Activated CD4-positive, CD25-positive, alpha-beta regulatory T cell treated with anti-CD3 and anti-CD28 coated beads, Interleukin-2, amount 50 U/mL, for 24 hours (primary cell): ENCODE measurements at regions not wholly inside any gene's neighbourhood (a gene's known extent, or its start where the extent isn't known, plus 50 kb on each side); places are given as distances from the start of the nearest gene placed in this dataset.

Experiments used
- ATAC-seq, 2 donors: fragments of 150-1000 bp; cut with Tn5 transposase; one replicate each; pipeline ENCODE4 v1.10.0; 2021; ENCODE audit warnings: mild to moderate bottlenecking in 1 of 2, moderate library complexity in 1 of 2

GRCh38 chr7:33757563-33758165, 147.7 kb upstream of the BMPER start:
- ATAC-seq, result no peak

GRCh38 chr7:33760146-33760545, 145.2 kb upstream of the BMPER start:
- ATAC-seq, result no peak

DNA sequence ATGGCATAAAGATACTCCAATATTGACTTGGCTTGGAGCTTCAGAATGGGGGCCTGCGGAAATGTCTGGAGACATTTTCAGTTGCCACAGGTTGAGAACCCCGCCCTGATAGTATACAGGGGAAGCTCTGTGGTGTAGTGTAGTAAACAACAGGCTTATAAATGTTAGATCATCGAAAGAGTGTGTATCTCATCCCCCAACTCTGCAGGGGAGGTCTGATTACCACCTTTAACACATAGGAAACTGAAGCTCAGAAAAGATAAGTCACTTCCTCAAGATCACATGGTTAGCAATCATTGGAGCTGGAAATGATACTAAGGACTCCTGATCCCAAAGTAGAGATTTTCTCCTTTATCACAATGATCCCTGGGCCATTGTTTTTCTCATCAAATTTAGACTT, 144.5 kb upstream of the BMPER start:
- no peak for ATAC-seq

GRCh38 chr7:33761449-33762080, 143.8 kb upstream of the BMPER start:
- no peak for ATAC-seq

DNA sequence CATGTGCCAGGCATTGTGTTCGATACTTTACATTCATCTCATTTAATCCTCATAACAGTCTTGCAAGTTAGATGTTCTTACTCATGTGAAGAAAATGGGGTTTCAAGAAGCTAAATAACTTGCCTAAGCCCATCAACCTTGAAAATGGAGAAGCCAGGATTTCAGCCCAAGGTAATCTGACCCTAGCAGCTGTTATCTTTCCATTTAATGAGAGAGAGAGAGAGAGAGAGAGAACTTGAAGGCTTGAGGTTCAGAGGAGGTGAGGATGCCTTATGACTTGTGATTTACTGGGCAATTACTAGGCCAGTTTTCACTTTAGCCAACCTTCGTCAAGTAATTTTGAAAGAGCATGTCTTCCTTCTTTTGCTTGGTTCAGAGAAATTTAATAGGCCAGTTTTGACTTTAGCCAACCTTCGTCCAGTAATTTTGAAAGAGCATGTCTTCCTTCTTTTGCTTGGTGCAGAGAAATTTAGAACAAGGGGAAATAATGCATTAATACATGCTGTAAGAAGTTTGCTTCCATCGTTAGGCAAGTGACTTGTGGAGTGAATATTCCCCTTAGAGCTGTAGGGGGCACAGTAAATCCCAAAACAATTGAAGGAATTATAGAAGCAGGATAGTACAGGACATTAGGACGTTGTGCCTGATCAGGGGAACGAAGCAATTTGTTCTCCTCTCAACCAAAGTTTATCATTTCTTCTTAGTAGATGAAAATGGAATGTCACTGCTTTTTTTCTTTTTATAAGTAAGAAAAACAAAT, 143.0 kb upstream of the BMPER start:
- ATAC-seq, result peak in 1 of 2 donors; percentile 30

GRCh38 chr7:33762911-33763306, 142.4 kb upstream of the BMPER start:
- no peak for ATAC-seq

- ATAC-seq, result no peak
Measured at GRCh38 chr7:33764752-33765451, 140.4 kb upstream of the BMPER start.

DNA sequence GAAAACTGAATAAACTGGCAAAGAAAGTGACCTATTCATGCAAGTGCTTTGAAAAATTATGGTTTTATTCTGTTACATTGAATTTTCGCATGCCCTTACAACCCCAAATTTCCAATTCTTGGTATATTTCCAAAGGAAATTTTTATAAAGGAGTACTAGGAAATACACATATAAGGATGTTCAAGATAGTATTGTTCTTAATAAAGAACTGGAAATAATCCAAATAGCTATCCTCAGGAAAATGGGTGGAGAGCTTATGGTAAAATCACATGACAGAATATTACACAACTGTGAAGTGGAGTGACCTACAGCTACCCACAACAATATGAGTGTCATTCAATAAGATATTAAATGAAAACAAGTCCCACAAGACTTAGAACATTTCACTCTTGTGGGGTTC, 138.9 kb upstream of the BMPER start:
- no peak for ATAC-seq

DNA sequence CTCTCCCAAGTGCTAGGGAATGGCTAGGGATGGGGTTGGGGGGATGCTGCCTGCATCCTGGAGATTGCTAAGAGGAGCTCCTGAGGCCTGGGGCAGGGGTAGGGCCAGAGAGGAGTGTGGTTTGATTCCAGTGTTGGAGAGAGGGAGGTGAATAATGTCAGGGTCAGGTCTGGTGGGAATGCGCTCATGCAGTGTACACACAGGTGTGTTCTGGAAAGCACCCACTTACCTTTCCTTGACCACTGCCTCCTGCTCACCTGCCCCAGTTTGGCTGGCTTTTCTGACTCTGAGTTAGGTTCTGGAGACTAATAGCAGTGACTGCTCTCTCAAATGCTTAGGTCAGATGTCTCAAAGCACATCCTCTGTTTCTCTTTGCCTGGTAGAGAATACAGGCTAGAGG, 135.4 kb upstream of the BMPER start:
- no peak for ATAC-seq

GRCh38 chr7:33770576-33770975, 134.8 kb upstream of the BMPER start:
- no peak for ATAC-seq

DNA sequence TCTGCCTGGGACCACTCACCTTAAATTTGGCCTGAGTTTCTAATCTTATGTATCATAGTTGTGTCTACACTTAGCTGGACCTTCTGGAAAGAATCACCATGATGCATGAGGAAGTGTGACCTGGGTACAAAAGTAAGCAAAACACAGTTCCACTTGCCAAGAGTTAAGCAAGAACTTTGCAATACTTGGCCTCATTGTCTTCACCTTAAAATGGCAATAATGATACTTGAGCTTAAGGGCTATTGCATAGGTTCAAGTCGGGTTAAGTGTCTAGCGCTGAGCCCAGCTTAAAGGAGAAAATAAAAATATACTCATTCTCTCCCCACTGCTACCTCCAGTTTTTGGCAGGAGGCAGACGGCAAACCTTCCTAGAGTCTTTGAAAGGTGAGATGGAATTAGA, 133.9 kb upstream of the BMPER start:
- ATAC-seq, result no peak

GRCh38 chr7:33773053-33773452, 132.3 kb upstream of the BMPER start:
- peak; percentile 27 to 32 for ATAC-seq

DNA sequence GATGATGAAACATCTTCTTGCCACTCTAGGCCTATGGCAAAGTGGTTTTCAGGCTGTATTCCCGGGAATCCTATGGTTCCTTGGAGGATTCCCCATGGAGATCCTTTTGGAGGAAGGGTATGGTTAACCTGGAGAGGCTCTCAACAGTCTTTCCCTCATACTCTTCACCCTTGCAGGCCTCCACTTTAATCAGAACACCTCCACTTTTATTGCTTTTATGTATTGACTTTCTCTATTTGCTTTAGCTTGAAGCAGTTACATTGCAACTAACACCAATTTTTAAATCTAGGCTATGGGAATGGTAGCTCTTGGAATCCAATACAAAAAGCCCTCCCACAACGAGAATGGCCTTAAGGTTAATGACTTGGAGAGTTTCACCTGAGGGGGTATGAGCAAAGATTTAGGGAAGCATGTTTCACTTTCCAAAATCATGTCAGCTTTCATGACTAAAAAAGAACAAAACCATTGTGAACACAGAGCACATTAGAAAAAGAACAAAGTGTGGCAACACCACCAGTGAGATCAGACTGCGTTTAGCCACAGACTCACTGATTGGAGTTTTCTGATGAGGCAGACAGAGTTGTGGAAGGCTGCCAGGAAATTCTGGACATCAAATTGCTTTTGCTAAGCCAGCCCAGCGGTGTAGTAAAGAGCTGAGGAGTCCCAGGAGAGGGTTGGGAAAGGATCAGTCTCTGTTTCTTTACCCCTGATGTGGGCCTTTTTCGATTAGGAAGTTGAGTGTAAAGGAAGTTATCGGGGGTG, 130.4 kb upstream of the BMPER start:
- no peak for ATAC-seq

DNA sequence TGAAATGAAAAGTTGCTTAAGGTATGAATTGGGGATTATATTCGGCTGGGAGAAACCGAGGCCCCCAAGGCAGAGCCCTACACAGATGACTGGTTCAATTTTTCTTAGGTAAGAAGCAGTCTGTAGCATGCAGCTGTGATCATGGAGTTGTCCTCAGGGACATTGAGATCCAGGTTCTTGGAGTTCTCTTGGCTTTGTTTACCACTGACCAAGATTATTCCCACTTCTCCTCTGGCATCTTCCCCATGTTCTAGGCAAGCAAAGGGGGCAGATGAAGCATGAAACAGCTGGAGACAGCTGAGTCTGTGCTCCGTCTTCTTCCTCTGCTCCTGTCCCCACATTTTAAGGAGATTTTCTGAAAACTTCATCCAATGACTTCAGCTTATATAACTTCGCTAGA, 129.5 kb upstream of the BMPER start:
- ATAC-seq, result no peak

DNA sequence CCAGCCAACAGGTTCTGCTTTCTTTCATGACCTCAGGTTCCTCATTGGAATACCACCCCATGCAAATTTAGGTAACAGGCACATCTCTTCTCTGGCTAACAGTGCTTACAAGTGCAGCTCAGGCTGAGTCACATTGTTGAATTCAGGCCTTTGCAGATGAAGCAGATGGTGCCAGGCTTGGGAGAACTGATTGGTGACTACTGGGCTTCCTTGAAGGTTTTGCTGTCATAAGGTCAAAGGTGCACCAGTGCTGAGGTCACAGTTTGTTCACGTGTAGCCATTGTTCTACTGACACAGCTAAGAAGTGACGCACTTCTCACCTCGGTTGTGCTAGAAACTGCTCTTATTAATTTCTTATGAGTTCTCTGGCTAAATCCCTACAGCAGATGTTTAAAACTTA, 128.6 kb upstream of the BMPER start:
- no peak for ATAC-seq

GRCh38 chr7:33778195-33778594, 127.1 kb upstream of the BMPER start:
- no peak for ATAC-seq

DNA sequence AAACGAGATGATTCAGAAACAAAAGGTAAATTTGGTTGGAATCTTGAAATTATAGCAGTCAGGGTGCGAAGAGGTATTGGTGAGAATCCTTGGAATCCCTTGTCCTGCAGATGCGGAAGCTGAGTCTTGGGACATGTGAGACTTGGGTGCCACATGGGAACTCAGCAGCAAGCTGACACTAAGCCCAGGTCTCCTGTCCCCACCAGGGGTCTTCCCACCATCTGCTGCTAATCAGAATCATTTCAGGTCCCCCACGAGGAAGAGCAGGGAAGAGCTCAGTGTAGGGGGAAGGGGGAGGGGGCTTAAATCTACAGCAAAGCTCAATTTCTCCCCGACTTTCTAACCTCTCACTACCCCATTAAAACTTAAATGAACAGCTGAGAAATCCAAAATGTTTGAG, 126.1 kb upstream of the BMPER start:
- ATAC-seq, result no peak

DNA sequence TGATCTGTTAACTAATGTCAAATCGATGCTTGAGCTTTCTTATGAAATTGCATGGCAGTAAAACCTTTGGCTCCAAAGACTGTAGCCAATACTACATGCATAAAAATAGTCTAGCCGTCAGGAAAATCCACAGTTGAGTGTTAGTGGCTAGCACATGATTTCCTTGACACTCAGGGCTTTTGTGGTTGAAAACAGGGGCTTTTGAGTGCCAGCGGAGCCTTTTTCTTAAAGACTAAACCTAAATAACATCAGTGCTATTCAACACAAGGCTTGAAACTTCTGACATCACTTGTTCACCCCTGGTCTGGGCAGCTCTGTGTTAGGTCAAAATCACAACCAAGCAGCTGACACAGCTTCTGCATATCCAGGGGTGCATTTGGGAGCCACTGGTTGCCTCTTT, 124.2 kb upstream of the BMPER start:
- ATAC-seq, result no peak

DNA sequence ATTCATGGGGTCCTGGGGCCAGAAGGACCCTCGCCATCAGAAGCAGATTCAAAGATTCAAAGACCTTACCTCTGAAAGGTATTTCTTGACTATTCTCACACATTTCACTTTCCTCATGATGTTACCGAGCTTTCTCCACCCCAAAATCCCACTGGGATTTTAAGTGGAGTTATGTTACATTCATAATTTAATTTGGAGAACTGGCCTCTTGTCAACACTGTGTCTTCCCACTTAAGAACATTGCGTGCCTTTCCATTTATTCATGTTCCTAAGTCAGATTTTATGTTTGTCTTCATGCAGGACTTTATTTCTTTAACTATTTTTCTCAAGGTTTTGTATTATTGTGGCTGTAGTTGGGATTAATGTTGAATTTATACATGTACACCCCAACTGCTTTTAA, 123.5 kb upstream of the BMPER start:
- no peak for ATAC-seq

DNA sequence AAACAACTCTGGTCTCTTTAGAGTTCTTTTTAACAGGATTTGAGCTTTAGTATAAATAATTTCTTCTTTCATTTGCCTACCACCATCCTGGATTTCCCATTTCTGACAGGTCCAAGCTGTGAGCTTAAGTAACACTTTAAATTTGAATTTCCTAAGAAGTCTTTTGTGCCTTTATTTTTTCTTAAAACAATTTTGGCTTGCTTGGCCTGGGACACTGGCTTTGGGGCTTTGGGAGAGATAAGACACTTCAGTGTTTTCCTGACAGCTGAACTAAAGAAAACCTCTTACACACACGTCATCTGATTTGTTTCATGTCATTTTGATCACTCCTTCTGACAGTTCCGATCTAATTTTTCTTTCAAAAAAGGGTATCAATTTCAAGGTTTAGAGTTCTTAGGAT, 121.3 kb upstream of the BMPER start:
- ATAC-seq, result no peak

DNA sequence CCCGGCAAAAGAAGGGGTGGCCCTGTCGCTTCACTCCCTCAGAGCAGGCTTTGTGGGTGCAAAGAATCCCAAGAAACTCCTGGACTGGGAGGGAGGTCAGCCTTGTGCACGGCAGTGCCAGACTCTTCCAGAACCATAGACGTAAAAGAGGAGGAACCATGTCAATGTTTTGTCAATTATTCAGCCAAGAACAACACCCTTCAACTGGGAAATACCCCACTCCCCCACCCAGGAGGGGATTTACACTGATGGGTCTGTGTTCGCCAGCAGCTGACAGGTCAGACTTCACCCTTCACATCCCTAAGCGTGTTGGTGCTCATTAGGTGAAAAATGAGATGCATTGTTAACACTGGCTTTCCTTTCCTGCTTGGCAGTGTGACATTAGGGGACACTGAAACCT, 116.8 kb upstream of the BMPER start:
- no peak for ATAC-seq

GRCh38 chr7:33789871-33790630, 115.3 kb upstream of the BMPER start:
- ATAC-seq, result no peak
